Natural killer cell (primary cell): ENCODE measurements at regions not wholly inside any gene's neighbourhood (a gene's known extent, or its start where the extent isn't known, plus 50 kb on each side); places are given as distances from the start of the nearest gene placed in this dataset.

Experiments used
- ATAC-seq, 3 donors: fragments of 150-1000 bp in 2 of 3; fragments of 200-7000 bp in 1 of 3; cut with Tn5 transposase; 1 replicate in 1 of 3; 2 replicates in 2 of 3; pipeline ENCODE4 v1.10.0; 2021; ENCODE audit warnings: mild to moderate bottlenecking in 2 of 3, moderate library complexity in 2 of 3
- DNase-seq, 2 donors: peaks; one replicate each; pipeline versions ENCODE4 v3.0.0 to v3.0.0-alpha.2; 2013 to 2021; ENCODE audit warnings: mixed read lengths in 1 of 2
- H3K27ac ChIP-seq: one replicate; pipeline ENCODE4 v1.5.1; 2013; ENCODE audit warnings: mild to moderate bottlenecking, low read length
- H3K27me3 ChIP-seq: one replicate; pipeline ENCODE4 v1.6.1; 2013; ENCODE audit warnings: low read length; ENCODE audit not compliant: control insufficient read depth, insufficient read depth
- H3K36me3 ChIP-seq: one replicate; pipeline ENCODE4 v1.6.1; 2013; ENCODE audit warnings: low read length; ENCODE audit not compliant: control insufficient read depth, insufficient read depth
- H3K4me1 ChIP-seq: one replicate; pipeline ENCODE4 v1.6.1; 2013; ENCODE audit warnings: low read length; ENCODE audit not compliant: control insufficient read depth, insufficient read depth
- H3K4me3 ChIP-seq: one replicate; pipeline ENCODE4 v1.5.1; 2013; ENCODE audit warnings: low read length
- H3K9me3 ChIP-seq: one replicate; pipeline ENCODE4 v1.6.1; 2013; ENCODE audit warnings: low read length; ENCODE audit not compliant: control insufficient read depth, insufficient read depth
- H3K27ac Mint-ChIP-seq, 2 donors: one replicate each; pipeline ENCODE4 v1.8.0; 2022; ENCODE audit warnings: mild to moderate bottlenecking in 2 of 2, mixed read lengths in 2 of 2, moderate library complexity in 1 of 2
- H3K27me3 Mint-ChIP-seq, 2 donors: one replicate each; pipeline ENCODE4 v1.8.0; 2022; ENCODE audit warnings: low read depth in 2 of 2, mixed read lengths in 2 of 2
- H3K36me3 Mint-ChIP-seq: one replicate; pipeline ENCODE4 v1.8.0; 2022; ENCODE audit warnings: mixed read lengths
- H3K4me1 Mint-ChIP-seq, 2 donors: one replicate each; pipeline ENCODE4 v1.8.0; 2022; ENCODE audit warnings: mixed read lengths in 2 of 2
- H3K4me3 Mint-ChIP-seq: one replicate; pipeline ENCODE4 v1.8.0; 2022; ENCODE audit warnings: mild to moderate bottlenecking, moderate library complexity, mixed read lengths
- H3K9me3 Mint-ChIP-seq, 2 donors: one replicate each; pipeline ENCODE4 v1.8.0; 2022; ENCODE audit warnings: mixed read lengths in 2 of 2
- WGBS: methylation state at CpG from one replicate; pipeline ENCODE4 v1.1.7; 2013; ENCODE audit warnings: missing lambda C conversion rate; ENCODE audit not compliant: insufficient coverage; 5-methylcytosine and 5-hydroxymethylcytosine counted together
- intact Hi-C: fragments of 100-400 bp; cut with micrococcal nuclease; formaldehyde crosslinking; loops from one replicate; pipeline ENCODE4 v1.14.2; 2022
- TF ChIP-seq, protein P1 (sequence below): fragments of 200-600 bp; IDR thresholded peaks from one replicate; pipeline ENCODE4 v1.8.0; 2022; ENCODE audit warnings: antibody characterized with exemption

DNA sequence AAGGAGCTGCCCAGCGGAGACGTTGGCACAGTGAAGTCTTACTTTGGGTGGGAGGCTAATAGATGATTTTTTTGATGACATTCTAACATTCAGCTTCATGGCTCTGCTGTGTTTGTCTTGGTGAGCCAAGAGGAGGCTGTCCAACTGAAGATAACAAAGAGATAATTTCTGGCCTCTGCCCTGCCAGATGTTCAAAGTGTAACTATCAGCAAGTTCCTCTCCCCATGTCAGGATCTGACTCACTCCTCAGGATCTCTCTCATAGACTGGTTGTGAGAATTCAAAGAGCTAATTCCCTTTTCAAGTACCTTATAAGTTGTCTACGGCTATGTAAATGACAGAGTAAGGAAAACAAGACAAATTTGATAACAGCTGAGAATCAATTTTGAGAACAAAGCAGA, 1340.9 kb downstream of the XPNPEP1 start:
- intact Hi-C loops, result no loop called here
- Histone ChIP-seq H3K4me3 (no peak overlapping the region), H3K36me3 (no peaks in the 10 kb centered on the region), H3K4me1 (no peaks in the 10 kb centered on the region), H3K27ac (no peak overlapping the region), H3K27me3 (no peaks in the 10 kb centered on the region), H3K9me3 (no peaks in the 10 kb centered on the region)
- H3K27me3 Mint-ChIP-seq, result no peaks in the 10 kb centered on the region
- ATAC-seq, result no peak
- H3K9me3 Mint-ChIP-seq, result peaks cover 7 to 11% of the 10 kb centered on the region in 2 donors
- DNase-seq, result no peak
- TF ChIP-seq, protein P1, sequence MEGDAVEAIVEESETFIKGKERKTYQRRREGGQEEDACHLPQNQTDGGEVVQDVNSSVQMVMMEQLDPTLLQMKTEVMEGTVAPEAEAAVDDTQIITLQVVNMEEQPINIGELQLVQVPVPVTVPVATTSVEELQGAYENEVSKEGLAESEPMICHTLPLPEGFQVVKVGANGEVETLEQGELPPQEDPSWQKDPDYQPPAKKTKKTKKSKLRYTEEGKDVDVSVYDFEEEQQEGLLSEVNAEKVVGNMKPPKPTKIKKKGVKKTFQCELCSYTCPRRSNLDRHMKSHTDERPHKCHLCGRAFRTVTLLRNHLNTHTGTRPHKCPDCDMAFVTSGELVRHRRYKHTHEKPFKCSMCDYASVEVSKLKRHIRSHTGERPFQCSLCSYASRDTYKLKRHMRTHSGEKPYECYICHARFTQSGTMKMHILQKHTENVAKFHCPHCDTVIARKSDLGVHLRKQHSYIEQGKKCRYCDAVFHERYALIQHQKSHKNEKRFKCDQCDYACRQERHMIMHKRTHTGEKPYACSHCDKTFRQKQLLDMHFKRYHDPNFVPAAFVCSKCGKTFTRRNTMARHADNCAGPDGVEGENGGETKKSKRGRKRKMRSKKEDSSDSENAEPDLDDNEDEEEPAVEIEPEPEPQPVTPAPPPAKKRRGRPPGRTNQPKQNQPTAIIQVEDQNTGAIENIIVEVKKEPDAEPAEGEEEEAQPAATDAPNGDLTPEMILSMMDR, result no peak
- H3K4me1 Mint-ChIP-seq, result no peaks in the 10 kb centered on the region
- H3K4me3 Mint-ChIP-seq, result no peak overlapping the region
- no peak overlapping the region for H3K27ac Mint-ChIP-seq
- 89% methylated on average over 2 of the region's 3 CpGs for WGBS
- H3K36me3 Mint-ChIP-seq, result no peaks in the 10 kb centered on the region

DNA sequence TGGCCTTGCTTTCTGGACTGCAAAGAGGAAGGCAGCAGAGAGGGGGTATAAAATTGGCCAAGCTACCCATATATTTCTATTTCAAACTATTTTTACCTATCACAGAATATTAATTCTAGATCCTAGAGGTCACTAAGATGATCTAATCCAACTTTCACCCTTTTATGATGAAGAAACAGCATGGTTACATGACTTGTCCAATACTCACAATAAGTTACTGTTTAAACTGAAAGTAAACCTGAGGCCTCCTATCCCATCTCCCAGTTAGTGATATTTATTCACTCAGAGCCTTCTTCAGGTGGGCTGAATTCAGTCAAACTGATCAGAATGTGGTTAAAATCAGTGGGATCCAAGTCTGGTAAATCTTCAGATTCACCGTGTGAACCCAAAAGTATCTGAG, 1345.1 kb downstream of the XPNPEP1 start:
- Histone ChIP-seq H3K9me3 (no peaks in the 10 kb centered on the region), H3K27ac (no peak overlapping the region), H3K27me3 (no peaks in the 10 kb centered on the region), H3K4me1 (no peaks in the 10 kb centered on the region), H3K36me3 (no peaks in the 10 kb centered on the region), H3K4me3 (no peak overlapping the region)
- ATAC-seq (no peak), DNase-seq (no peak)
- no peak overlapping the region for H3K27ac Mint-ChIP-seq
- H3K4me3 Mint-ChIP-seq, result no peak overlapping the region
- intact Hi-C loops, result no loop called here
- no peaks in the 10 kb centered on the region for H3K36me3 Mint-ChIP-seq
- 100% methylated on average over 1 of the region's 1 CpG for WGBS
- peaks cover 2 to 8% of the 10 kb centered on the region in 2 donors for H3K9me3 Mint-ChIP-seq
- H3K4me1 Mint-ChIP-seq, result no peaks in the 10 kb centered on the region
- H3K27me3 Mint-ChIP-seq, result no peaks in the 10 kb centered on the region
- TF ChIP-seq, protein P1, result no peak

DNA sequence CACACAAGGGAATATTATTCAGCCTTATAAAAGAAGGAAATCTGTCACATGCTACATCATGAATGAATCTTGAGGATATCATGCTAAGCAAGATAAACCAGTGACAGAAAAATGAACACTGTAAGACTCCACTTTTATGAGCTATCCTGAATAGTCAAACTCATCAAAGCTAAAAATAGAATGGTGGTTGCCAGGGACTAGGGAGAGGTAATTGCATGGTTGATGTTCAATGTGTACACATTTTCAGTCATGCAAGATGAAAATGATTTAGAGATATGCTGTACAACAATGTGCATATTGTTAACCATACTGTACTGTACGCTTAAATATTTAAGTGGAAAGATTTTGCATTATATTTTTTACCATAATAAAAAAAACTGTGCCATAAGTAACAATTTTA, 1349.1 kb downstream of the XPNPEP1 start:
- Histone ChIP-seq H3K4me3 (no peak overlapping the region), H3K27ac (no peak overlapping the region), H3K36me3 (no peaks in the 10 kb centered on the region), H3K4me1 (no peaks in the 10 kb centered on the region), H3K27me3 (no peaks in the 10 kb centered on the region), H3K9me3 (no peaks in the 10 kb centered on the region)
- intact Hi-C loops, result no loop called here
- Mint-ChIP-seq H3K4me3 (no peak overlapping the region), H3K4me1 (no peaks in the 10 kb centered on the region), H3K9me3 (peaks cover 6 to 8% of the 10 kb centered on the region in 2 donors), H3K36me3 (no peaks in the 10 kb centered on the region), H3K27me3 (no peaks in the 10 kb centered on the region), H3K27ac (no peak overlapping the region)
- ATAC-seq, result no peak
- TF ChIP-seq, protein P1, result no peak
- no CpG with 5 or more reads among the region's 1 CpG for WGBS
- DNase-seq, result no peak

DNA sequence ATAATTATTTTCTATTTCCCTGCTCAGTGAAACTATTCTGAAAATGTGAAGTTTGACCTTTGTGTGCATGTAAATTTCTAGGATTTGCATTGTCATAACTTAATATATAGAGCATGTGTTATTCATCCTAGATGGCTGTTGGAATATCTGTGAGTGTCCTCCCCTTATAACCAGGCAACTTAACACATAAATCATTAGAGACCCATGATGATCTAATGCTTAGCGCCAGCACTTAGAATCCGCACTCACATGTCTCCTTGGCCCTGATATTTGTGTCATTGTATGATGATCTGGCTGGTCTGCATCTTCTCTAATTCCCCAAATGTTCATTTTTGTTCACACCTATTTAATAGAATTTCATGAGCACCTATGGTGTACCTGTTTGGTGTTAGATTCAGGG, 1354.5 kb downstream of the XPNPEP1 start:
- Mint-ChIP-seq H3K27ac (no peak overlapping the region), H3K36me3 (no peaks in the 10 kb centered on the region), H3K9me3 (peaks cover 6 to 10% of the 10 kb centered on the region in 2 donors), H3K4me1 (no peaks in the 10 kb centered on the region), H3K27me3 (no peaks in the 10 kb centered on the region), H3K4me3 (no peak overlapping the region)
- Histone ChIP-seq H3K27me3 (no peaks in the 10 kb centered on the region), H3K36me3 (no peaks in the 10 kb centered on the region), H3K4me3 (no peak overlapping the region), H3K27ac (no peak overlapping the region), H3K4me1 (no peaks in the 10 kb centered on the region), H3K9me3 (no peaks in the 10 kb centered on the region)
- WGBS, result 86% methylated on average over 2 of the region's 2 CpGs
- intact Hi-C loops, result no loop called here
- TF ChIP-seq, protein P1, result no peak
- DNase-seq, result no peak
- ATAC-seq, result no peak
